NCI-H1417 treated with DMSO at 0.1 percent for 48 hours (cell line): ENCODE measurements at regions not wholly inside any gene's neighbourhood (a gene's known extent, or its start where the extent isn't known, plus 50 kb on each side); places are given as distances from the start of the nearest gene placed in this dataset.

Experiments used
- DNase-seq: peaks from one replicate; lab custom pipeline; 2025; lab: John Stamatoyannopoulos, UW

DNA sequence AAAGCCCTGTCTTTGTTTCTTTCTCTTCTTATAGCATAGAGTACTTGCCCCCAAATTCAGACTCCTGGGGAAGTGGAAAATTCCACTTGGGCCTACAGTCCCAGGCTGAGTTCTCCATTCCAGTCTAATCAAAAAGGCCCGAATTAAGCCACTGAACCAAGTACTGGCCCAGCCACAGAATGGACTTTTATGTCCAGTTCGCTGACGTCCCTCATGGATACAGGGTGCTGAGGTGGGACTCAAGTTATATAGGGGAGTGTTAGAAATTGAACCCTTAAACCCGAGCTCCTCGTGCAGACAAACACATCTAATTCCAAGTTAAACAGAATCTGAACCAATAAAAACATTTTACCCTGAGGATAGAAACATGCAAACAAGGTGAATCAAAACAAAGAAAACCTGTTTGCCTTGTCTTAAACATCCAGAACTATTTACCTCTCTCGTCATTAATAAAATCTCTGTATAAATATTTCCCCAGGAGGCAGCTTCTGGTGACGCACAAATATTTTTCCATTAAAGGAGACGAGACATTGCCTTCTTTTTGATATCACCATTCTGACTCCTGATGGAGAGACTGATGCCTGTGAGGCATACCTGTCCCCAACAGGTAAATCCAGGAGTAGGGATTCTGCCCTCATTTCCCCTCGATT lies 136.8 kb upstream of the ARL4C start:
- DNase-seq = no peak

DNA sequence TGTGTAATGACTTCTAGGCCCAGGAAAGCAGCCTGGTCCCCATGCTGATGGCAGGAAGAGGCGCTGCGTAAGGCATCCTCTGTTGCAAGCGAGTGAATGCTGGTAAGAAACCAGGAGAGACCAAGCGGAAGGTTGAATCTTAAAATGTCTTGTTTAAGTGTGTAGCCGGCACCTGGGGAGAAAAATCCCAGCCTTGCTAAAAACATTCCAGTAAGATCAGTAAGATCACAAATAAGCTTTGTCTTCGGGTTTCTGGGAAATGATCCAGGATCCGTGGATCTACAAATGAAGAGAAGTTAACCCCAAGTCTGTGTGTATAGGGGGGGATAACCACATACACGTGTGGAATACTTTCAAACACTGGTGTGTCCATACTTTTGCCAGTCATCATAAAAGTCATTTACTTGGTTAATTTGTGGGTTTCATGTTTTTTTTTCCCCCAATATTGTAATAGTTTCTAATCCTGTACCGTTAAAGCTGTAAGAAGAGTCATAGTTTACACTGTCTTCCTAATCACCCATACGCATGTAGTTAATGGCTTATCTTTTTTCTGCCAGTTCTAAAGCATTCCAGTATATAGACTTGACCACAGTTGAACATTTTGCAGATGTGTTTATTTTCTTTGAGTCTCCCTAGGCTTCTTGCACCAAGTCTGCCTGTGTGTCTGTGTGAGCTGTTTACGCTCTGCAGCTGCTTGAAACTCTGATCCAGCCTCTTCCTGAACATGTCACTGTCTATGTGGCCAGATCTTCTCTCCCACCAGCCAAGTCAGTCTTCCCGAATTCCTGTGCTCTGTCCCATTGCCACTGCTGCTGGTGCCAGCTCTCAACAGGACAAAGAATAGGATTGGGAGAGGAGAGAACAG lies 135.9 kb upstream of the ARL4C start:
- no peak for DNase-seq

DNA sequence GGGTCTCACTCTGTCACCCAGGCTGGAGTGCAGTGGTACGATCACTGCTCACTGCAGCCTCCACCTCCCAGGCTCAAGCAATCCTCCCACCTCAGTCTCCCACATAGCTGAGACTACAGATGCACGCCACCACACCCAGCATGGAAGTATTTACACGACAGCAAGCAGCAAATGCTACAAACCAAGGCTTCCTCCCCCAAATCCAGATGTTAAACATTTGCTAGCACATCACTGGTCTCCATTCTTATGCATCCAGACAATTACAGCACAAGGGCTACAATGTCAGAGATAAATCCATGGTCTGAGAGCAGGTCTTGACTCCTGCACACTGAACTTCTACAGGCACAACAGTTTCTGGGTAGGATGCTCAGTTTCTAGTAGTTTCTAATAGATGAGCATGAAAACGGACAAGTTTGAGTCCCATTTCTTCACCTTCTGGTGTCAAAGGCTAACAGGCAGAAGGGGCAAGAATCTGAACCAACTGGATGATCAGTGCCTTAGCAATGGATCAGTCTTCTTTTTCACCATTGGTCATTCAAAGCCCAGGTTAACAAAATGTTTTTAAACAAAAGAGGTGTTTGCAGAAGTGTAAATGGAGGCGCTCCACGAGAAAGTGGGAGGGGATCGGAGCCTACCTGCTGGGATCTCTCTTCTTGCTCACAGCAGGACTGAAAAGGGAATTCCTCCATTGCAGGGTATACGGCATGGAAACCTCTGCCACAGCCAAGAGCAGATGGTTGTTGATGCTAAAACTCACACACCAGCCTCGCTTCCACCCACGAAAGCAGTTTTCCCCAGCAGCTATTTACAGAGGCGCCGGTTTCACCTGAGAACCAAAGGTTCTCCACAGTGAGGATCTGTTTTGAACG lies 135.0 kb upstream of the ARL4C start:
- DNase-seq = no peak

DNA sequence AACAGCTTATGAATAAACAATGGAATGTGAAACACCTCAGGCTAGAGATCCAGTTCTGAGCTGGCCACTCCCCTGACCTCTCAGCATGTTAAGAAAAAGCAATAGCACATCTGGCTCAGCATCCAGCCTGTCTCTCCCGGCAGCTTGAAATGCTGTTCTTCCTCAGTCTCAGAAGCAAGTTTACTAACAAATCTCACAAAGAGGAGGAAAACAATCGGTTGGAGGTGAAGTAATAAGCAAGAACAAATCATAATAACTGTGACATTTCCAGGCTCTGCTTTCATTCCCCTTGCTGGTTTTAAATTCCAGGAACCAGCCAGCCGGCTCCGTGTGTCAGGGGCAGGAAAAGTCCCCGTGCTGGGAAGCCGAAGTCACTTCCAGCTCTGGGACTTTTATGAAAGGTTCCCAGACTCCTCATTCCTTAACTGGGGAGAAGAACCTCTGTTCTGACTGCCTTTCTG lies 133.9 kb upstream of the ARL4C start:
- no peak for DNase-seq

DNA sequence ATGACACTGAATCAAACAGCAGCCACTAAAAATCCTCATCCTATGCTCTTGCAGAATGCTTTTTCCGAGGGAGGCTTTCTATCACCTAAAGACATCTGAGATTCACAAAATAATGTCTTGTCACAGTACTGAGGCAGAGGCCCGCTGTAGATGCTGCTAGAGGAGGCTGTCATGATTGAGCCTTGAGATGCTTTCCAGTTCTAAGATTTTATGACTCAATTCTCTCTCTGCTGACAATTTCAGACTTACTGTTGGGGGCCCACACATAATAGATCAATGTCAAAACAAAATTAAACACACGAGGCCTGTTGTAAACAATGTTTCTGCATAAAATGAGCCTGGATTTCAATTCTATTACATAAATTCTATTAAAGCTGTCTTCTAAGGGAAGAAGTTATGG lies 132.7 kb upstream of the ARL4C start:
- DNase-seq = no peak

DNA sequence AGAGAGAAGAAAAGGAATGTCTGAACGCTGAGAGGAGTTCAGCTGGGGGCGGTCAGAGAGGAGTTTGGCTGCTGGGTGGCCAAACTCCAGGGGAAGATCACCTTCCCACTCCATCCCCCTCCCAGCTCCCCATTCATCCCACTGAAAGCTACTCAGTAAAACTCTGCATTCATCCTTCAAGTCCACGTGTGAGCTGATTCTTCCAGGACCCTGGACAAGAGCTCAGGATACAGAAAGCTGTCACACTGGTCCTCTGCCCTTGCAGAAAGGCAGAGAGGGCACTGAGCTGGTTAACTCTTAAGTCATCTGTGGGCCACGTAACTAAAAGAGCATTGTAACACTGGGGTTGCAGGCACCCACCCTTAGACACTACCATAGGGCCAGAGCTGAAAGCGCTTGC lies 132.1 kb upstream of the ARL4C start:
- DNase-seq = no peak

DNA sequence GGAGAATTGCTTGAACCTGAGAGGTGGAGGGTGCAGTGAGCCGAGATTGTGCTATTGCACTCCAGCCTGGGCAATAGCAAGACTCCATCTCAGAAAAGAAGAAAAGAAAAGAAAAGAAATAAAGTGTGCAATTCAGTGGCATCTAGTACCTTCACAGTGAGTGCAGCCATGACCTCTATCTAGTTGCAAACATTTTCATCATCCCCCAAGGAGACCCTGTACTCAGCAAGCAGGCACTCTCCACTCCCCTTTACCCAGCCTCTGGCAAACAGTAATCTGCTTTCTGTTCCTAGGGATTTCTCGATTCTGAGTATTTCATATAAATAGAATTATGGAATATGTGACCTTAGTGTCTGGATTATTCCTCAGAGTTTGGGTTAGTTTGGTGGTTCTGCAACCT lies 130.4 kb upstream of the ARL4C start:
- DNase-seq = no peak

DNA sequence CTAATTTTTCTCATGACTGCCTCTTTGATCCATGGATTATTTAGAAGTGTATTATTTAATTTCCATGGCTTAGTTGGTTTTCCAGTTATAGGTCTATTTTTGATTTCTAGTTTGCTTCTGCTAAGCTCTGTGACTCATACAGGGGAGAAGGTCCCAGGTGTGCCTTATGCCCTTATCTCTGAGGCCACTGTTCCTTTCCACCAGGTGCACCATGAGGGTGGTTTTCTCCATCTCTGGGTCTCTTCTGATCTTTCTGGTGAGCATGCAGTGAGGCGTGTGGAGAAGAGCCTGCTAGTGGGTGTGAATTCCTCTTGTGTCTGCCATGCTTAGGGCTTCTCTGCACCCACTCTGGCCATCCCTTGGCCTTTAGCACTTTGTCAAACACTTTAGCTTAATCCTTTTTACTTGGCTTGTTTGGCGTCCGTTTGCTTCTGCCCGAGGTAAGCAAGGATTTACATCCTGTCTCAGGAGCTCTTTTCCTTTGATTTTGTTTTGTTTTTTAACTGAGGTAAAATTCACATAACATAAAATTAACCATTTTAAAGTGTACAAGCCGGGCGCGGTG lies 129.8 kb upstream of the ARL4C start:
- DNase-seq = no peak

DNA sequence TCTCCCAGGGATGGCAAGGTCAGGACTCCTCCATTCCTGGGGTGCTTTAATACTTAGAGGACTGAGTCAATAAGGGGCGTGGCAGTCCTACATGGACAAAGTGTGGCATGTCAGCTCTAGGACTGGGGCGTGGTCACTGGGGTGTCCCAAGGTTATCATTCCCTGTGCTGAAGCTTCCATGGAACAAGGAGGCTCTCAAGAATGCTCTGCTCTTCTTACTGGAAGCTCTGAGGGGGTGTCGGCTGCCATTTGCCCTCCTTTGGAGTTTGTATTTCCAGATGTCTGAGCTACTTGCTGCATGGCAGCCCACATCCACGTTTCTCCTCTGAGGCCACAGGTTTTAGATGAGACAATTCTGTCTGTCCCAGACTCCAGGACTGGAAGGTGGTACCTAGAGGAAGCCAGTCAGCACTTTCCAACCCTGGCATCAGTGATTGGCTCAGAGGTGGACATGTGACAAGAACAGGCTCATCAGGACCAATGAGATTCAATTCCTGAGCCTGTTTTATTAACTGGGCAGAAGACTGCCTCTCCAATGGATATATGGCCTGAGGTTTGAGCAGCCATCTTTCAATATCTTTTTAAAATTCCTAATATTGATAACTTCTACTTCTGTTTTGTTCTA lies 128.9 kb upstream of the ARL4C start:
- no peak for DNase-seq

DNA sequence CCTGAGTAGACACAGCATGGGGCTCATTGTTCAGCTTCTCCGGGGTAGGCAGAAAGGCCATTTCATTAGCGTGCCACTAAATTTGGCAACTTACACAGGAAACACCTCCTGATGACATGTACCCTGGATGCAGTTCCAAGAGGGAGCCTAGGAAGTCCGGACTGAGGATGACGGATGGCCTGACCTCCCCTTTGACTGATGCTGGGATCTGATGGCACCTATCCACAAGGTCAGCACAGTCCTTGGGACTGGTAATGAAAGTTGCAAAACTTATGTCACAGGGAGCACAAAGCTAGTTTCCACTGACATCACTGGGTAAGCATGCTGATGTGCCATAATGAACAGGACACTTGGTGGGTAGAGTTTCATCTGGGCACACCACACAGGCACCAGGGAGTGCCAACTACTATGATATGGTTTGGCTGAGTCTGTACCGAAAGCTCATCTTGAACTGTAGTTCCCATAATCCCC lies 126.7 kb upstream of the ARL4C start:
- no peak for DNase-seq

DNA sequence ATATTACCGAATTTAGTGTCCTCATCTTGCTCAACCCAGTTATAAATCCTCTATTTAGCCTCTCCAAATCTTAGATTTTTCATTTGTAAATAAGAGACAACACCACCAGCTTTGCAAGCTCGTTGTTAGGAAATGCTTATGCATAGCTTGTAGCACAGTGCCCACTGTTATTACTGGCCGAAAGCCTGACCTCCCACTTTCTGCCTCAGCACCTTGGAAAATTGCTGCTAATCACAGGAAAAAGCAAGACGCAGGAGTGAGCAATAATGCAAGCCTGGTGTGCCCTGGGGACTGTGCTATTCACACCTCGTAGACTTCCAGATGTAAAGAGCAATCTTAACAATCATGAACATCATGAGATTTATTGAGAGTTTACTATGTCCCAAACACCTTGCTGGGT lies 124.2 kb upstream of the ARL4C start:
- no peak for DNase-seq

DNA sequence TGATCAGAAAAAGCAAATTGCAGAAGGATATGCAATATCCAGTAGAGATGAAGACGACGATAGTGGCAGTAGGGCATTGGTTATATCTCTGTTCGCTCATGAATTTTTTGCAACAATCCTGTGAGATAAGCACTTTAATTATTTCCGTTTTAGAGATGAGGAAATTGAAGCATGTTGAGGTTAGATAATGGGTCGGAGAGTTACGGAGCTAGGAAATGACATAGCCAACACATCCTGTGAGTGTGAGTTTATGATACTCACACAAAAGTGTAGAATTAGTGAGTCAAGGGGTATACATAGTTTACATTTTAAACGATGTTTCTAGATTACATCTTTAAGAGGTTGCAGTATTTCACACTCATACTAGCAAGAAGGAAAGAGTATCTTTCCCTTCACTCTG lies 123.1 kb upstream of the ARL4C start:
- no peak for DNase-seq

DNA sequence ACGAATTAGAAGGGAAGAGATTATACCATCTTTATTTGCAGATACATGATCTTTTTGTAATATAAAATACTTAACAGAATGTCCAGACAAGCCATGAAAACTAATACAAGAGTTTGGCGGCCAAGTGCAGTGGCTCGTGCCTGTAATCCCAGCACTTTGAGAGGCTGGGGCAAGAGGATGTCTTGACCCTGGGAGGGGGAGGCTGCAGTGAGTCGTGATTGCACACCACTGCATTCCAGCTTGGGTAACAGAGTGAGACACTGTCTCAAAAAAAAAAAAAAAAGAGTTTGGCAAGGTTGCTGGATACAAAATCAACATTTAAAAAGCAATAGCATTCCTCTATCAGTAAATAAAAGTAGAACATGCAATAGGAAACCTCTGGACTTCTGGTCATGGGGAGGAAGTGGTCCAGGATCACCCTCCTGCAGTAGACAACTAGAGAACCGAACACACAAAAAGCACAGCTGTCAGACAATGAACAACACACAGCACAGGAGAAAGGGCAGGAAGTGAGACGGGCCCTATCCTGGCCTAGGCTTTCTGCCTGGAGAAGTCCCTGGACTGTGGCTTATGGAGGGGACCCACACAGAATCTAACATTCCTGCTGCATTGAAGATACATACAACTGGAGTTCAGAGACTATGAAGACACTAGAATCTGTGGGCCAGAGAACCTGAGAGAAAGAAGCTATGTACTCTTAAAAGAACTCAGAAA lies 118.9 kb upstream of the ARL4C start:
- DNase-seq = no peak

DNA sequence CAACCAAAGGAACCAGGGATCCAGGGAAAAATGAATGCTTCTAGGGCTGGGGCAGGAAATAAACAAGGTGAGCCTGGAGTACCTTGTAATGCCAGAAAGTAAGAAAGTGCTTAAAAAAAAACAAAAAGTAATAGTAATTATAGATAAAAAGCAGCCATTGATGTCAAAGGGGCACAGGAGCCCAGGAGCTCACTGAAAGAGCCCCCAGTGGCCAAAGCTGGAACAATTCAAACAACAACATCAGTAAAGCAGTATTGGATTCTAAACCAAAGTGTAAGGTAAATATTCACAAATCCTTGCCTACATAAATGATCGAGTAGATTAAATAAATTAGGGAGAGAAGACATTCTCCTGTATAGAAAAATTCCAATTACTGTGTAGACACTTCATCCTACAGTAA lies 114.3 kb upstream of the ARL4C start:
- DNase-seq = no peak

DNA sequence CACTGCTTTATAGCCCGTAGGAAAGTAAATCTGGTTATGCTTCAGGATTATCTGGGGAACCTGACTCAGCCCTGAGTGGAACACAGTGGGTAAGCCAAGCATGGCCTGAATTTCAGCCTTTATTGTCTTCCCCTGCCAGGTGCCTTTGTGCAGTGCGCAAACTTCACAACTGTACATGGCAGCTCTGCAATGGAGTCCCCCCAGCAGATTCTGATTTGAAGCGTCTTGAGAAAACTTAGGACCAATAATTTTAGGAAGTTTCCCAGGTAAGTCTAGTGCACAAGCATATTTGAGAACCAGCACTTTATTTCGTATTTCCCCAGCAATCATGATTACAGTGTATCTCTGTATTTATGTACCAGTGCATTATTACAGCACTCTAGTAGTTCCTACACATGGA lies 112.1 kb upstream of the ARL4C start:
- DNase-seq = no peak

DNA sequence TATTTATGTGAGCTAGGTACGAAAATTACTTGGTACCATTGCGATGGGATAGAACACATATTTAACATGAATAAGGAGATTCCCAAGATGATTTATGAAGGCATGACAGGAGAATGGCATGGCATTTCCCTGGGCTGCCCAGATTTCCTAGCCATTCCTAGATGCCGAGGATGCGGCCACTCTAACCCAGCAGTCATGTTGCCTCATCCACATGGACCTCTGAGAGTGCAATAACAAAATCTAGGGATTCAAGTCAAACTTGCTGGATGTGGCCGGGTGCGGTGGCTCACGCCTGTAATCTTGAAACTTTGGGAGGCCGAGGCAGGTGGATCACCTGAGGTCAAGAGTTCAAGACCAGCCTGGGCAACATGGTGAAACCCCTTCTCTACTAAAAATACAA lies 110.8 kb upstream of the ARL4C start:
- DNase-seq = no peak

DNA sequence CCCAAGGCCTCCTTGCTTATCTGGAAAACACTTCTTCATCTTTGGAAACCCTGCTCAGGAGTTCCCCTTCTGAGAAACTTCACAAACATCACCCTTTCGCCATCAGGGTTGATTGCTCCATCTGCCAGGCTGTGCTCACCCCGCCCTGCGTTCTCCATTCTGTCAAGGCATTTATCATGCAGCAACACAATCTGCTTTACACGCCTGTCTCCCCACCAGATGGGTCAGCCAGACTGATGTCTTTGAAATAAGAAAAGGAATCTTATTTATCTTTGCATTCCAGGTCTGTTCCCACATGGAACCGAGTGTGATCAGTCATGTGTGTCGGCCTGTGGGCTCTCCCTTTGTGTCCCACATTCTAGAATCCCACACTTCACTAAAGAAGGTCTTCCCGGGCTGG lies 110.0 kb upstream of the ARL4C start:
- DNase-seq = no peak

DNA sequence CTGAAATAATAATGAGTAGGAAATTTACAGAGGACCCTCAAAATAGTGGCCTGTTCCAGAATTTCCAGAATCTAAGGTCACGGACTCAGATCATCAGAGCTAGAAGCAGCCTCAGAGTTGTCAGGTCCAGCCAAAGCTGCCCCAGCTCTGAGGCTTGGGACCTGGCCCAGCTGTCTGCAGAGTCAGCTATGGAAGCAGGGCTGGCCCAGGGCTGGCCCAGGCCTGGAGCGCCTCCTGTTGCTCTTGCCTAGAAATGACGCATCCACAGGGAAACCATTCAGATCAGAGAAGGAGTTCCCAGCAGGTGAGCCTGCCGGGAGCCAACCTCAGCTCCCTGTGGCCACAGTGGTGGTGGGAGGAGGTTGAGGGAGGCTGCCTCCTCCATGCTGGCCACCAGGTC lies 106.7 kb upstream of the ARL4C start:
- DNase-seq = no peak

DNA sequence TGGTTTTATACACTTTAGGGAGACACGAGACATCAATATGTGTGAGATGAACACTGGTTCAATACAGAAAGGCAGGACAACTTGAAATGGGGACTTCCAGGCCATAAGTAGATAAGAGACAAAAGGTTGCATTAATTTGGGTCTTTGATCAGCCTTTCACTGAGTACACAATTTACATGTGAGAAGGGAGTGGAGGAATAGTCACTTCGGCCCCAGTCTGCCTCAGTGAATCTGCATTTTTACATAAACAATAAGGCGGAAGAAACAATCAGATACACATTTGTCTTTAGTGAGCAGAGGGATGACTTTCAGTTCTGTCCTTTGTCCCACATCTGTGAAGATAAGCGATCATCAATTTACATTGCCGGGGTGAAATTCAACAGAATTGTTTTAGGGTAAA lies 104.3 kb upstream of the ARL4C start:
- DNase-seq = no peak

DNA sequence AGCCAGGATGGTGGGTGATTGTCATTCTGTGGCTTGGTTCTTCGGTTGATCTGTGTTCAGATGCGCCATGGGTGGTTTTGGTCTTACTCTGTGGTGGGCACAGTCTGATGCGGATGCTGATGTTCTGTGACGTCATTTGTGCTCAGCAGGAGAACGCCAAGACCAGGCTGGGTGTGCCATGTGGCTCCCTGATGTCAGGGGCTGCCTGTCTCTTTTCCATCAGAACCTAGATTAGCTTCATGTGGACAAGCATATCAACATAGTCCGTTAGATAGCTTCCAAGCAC lies 100.6 kb upstream of the ARL4C start:
- DNase-seq = no peak
